OCI-LY7 (cell line): ENCODE measurements at regions not wholly inside any gene's neighbourhood (a gene's known extent, or its start where the extent isn't known, plus 50 kb on each side); places are given as distances from the start of the nearest gene placed in this dataset.

Experiments
- BruUV-seq: library from RNA; stranded (reverse); fragments of 400-500 nt; replicated peaks from 2 replicates; lab custom pipeline; 2021; lab: Mats Ljungman, UMichigan
- CTCF ChIA-PET: fragments of 300-600 bp; sonication (Branson Sonifier 250); formaldehyde crosslinking; loops from one replicate; lab custom pipeline; 2022; ENCODE audit warnings: antibody characterized with exemption; ENCODE audit not compliant: unreplicated experiment; lab: Charles Lee
- POLR2A ChIA-PET: fragments of 300-600 bp; sonication (Branson Sonifier 250); formaldehyde crosslinking; loops from one replicate; lab custom pipeline; 2022; ENCODE audit warnings: antibody characterized with exemption; lab: Charles Lee
- DNase-seq: peaks from one replicate; pipeline ENCODE4 v3.0.0-alpha.2; 2015; ENCODE audit warnings: low spot score
- H2AFZ ChIP-seq: fragments of 200-600 bp; sonication (generic), shearing (Covaris generic); 2 replicates; pipeline ENCODE4 v1.6.1; 2014; ENCODE audit warnings: mild to moderate bottlenecking, antibody characterized with exemption, low read length, moderate library complexity
- H3K27ac ChIP-seq: fragments of 200-600 bp; sonication (generic); 2 replicates; pipeline ENCODE4 v1.5.1; 2014; ENCODE audit warnings: mixed run types, low read depth, mild to moderate bottlenecking, moderate library complexity, low read length, inconsistent platforms; ENCODE audit not compliant: poor library complexity, severe bottlenecking
- H3K36me3 ChIP-seq: fragments of 200-600 bp; sonication (generic); 2 replicates; pipeline ENCODE4 v1.6.1; 2014; ENCODE audit warnings: mild to moderate bottlenecking, antibody characterized with exemption, low read length, moderate library complexity, mixed read lengths; ENCODE audit not compliant: insufficient read depth
- H3K4me1 ChIP-seq: fragments of 200-600 bp; sonication (generic); 2 replicates; pipeline ENCODE4 v1.5.1; 2014; ENCODE audit warnings: mild to moderate bottlenecking, low read length; ENCODE audit not compliant: insufficient read depth, poor library complexity, severe bottlenecking
- H3K4me2 ChIP-seq: fragments of 200-600 bp; sonication (generic); 2 replicates; pipeline ENCODE4 v1.6.1; 2014; ENCODE audit warnings: mild to moderate bottlenecking, low read length
- H3K4me3 ChIP-seq: fragments of 200-600 bp; sonication (generic); 2 replicates; pipeline ENCODE4 v1.5.1; 2014; ENCODE audit warnings: mild to moderate bottlenecking, low read depth, low read length; ENCODE audit not compliant: poor library complexity, severe bottlenecking
- H3K79me2 ChIP-seq: fragments of 200-600 bp; sonication (generic); 2 replicates; pipeline ENCODE4 v1.6.1; 2016; ENCODE audit warnings: low read depth, mild to moderate bottlenecking, low read length, moderate library complexity, mixed read lengths; ENCODE audit not compliant: insufficient read depth
- H3K9me2 ChIP-seq: fragments of 200-600 bp; sonication (generic); 2 replicates; pipeline ENCODE4 v1.6.1; 2016; ENCODE audit warnings: mild to moderate bottlenecking, low read length, mixed read lengths; ENCODE audit not compliant: insufficient read depth
- H3K9me3 ChIP-seq: fragments of 200-600 bp; sonication (generic); 2 replicates; pipeline ENCODE4 v1.6.1; 2014; ENCODE audit warnings: mild to moderate bottlenecking, mixed run types, low read length, mixed read lengths
- H4K20me1 ChIP-seq: fragments of 200-600 bp; sonication (generic); 2 replicates; pipeline ENCODE4 v1.6.1; 2014; ENCODE audit warnings: mild to moderate bottlenecking, antibody characterized with exemption, low read length, moderate library complexity, mixed read lengths; ENCODE audit not compliant: insufficient read depth
- EZH2phosphoT487 ChIP-seq: fragments of 200-600 bp; sonication (generic); IDR thresholded peaks from 2 replicates; pipeline ENCODE4 v1.6.1; 2018; ENCODE audit warnings: low read depth, borderline replicate concordance, mild to moderate bottlenecking, mixed run types, antibody characterized with exemption, low read length, moderate library complexity, mixed read lengths
- intact Hi-C: fragments of 100-400 bp; cut with micrococcal nuclease; formaldehyde crosslinking; loops from one replicate; pipeline ENCODE4 v1.10.0; 2022; ENCODE audit not compliant: unreplicated experiment
- TF ChIP-seq, protein P1 (sequence below): fragments of 200-600 bp; sonication (generic); conservative IDR thresholded peaks from 2 replicates; pipeline ENCODE4 v1.5.1; 2014; ENCODE audit warnings: mild to moderate bottlenecking, antibody characterized with exemption, low read length, moderate library complexity, mixed read lengths

- Histone ChIP-seq H2AFZ (no peak overlapping the region), H4K20me1 (no peaks in the 10 kb centered on the region), H3K79me2 (no peaks in the 10 kb centered on the region), H3K9me3 (no peaks in the 10 kb centered on the region), H3K36me3 (no peaks in the 10 kb centered on the region), H3K4me2 (no peak overlapping the region), H3K27ac (no peak overlapping the region), H3K9me2 (no peaks in the 10 kb centered on the region), H3K4me3 (no peak overlapping the region), H3K4me1 (no peaks in the 10 kb centered on the region)
- CTCF ChIA-PET: no interaction called here
- intact Hi-C loops: no loop called here
- BruUV-seq: no TSS peak
- no peak for TF ChIP-seq EZH2phosphoT487
- TF ChIP-seq, protein P1, sequence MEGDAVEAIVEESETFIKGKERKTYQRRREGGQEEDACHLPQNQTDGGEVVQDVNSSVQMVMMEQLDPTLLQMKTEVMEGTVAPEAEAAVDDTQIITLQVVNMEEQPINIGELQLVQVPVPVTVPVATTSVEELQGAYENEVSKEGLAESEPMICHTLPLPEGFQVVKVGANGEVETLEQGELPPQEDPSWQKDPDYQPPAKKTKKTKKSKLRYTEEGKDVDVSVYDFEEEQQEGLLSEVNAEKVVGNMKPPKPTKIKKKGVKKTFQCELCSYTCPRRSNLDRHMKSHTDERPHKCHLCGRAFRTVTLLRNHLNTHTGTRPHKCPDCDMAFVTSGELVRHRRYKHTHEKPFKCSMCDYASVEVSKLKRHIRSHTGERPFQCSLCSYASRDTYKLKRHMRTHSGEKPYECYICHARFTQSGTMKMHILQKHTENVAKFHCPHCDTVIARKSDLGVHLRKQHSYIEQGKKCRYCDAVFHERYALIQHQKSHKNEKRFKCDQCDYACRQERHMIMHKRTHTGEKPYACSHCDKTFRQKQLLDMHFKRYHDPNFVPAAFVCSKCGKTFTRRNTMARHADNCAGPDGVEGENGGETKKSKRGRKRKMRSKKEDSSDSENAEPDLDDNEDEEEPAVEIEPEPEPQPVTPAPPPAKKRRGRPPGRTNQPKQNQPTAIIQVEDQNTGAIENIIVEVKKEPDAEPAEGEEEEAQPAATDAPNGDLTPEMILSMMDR: no peak
- no peak for DNase-seq
- POLR2A ChIA-PET: no interaction called here
Observed at GRCh38 chr4:14452001-14452400, 550.3 kb upstream of the CPEB2 start.

GRCh38 chr4:14452764-14453163 lies 549.5 kb upstream of the CPEB2 start:
- intact Hi-C loops: no loop called here
- POLR2A ChIA-PET: interaction anchor here (0.7 kb wide), 2 partner anchors 107 to 111 kb away, joined by 4 read pairs; no protein-coding TSS in a partner anchor

DNA sequence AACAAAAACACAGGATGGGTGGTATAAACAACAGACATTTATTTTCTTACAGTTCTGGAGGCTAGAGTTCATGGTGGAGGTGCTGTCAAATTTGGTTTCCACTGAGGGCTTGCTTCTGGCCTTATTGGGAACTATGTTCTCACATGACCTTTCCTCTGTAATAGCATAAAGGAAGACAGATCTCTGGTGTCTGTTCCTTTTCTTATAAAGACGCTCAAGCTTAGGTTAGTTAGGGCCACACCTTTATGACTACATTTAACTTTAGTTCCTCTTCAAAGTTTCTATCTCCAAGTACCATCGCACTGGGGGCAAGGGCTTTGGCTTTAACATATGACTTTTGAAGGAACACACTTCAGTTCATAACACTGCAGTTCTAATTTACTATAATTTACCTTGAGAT lies 543.8 kb upstream of the CPEB2 start:
- DNase-seq: no peak
- no peak for TF ChIP-seq EZH2phosphoT487
- TF ChIP-seq, protein P1: no peak
- Histone ChIP-seq H2AFZ (no peak overlapping the region), H3K4me1 (no peaks in the 10 kb centered on the region), H3K4me3 (no peak overlapping the region), H3K4me2 (no peak overlapping the region), H3K9me3 (no peaks in the 10 kb centered on the region), H3K27ac (no peak overlapping the region), H4K20me1 (no peaks in the 10 kb centered on the region), H3K9me2 (no peaks in the 10 kb centered on the region), H3K79me2 (no peaks in the 10 kb centered on the region), H3K36me3 (no peaks in the 10 kb centered on the region)
- ChIA-PET POLR2A (interaction anchor here (0.7 kb wide), 1 partner anchor 336 kb away, joined by 3 read pairs; no protein-coding TSS in a partner anchor), CTCF (no interaction called here)
- intact Hi-C loops: no loop called here
- no TSS peak for BruUV-seq

More at GRCh38 chr4:14452764-14453163, 549.5 kb upstream of the CPEB2 start:
- Histone ChIP-seq H4K20me1 (no peaks in the 10 kb centered on the region), H3K4me2 (no peak overlapping the region), H3K4me3 (no peak overlapping the region), H3K36me3 (no peaks in the 10 kb centered on the region), H3K9me2 (no peaks in the 10 kb centered on the region), H2AFZ (no peak overlapping the region), H3K27ac (no peak overlapping the region), H3K9me3 (no peaks in the 10 kb centered on the region), H3K4me1 (no peaks in the 10 kb centered on the region), H3K79me2 (no peaks in the 10 kb centered on the region)
- no TSS peak for BruUV-seq
- TF ChIP-seq, protein P1: no peak
- TF ChIP-seq EZH2phosphoT487: no peak
- no peak for DNase-seq
- CTCF ChIA-PET: no interaction called here
